ENCODE measurements at regions not wholly inside any gene's neighbourhood (a gene's known extent, or its start where the extent isn't known, plus 50 kb on each side); places are given as distances from the start of the nearest gene placed in this dataset.

DNA sequence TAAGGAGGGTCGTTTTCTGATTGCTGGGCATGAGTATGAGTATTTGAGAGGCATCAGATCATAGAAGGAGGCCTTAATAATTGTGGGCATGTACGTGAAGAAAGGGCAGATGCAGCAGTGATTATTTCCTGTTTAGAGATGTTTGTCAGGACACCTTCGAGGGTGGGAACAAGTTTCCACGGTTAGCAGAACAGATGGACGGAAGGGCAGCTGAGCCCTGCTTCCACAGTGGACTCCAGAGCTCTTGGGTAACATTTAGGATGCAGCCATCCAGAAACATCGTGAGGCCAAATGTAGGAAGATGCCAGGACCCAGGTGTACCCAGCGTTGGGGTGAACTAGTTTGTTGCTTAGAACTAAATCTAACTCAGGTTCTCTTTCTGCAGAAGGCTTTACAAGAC lies 231.3 kb upstream of the FAT1 start:
- TF ChIP-seq, protein P1, sequence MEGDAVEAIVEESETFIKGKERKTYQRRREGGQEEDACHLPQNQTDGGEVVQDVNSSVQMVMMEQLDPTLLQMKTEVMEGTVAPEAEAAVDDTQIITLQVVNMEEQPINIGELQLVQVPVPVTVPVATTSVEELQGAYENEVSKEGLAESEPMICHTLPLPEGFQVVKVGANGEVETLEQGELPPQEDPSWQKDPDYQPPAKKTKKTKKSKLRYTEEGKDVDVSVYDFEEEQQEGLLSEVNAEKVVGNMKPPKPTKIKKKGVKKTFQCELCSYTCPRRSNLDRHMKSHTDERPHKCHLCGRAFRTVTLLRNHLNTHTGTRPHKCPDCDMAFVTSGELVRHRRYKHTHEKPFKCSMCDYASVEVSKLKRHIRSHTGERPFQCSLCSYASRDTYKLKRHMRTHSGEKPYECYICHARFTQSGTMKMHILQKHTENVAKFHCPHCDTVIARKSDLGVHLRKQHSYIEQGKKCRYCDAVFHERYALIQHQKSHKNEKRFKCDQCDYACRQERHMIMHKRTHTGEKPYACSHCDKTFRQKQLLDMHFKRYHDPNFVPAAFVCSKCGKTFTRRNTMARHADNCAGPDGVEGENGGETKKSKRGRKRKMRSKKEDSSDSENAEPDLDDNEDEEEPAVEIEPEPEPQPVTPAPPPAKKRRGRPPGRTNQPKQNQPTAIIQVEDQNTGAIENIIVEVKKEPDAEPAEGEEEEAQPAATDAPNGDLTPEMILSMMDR (IDR thresholded peaks at IDR 0.05; ENCODE audit: insufficient read depth, low read length): no peak
- TF ChIP-seq SPI1 (IDR thresholded peaks at IDR 0.05; ENCODE audit: borderline replicate concordance, low read depth) (no peak), POLR2AphosphoS5 (IDR thresholded peaks at IDR 0.05; ENCODE audit: low read depth) (no peak), GABPA (IDR thresholded peaks at IDR 0.05; ENCODE audit: low read depth) (no peak)
- TF ChIP-seq, protein P2, sequence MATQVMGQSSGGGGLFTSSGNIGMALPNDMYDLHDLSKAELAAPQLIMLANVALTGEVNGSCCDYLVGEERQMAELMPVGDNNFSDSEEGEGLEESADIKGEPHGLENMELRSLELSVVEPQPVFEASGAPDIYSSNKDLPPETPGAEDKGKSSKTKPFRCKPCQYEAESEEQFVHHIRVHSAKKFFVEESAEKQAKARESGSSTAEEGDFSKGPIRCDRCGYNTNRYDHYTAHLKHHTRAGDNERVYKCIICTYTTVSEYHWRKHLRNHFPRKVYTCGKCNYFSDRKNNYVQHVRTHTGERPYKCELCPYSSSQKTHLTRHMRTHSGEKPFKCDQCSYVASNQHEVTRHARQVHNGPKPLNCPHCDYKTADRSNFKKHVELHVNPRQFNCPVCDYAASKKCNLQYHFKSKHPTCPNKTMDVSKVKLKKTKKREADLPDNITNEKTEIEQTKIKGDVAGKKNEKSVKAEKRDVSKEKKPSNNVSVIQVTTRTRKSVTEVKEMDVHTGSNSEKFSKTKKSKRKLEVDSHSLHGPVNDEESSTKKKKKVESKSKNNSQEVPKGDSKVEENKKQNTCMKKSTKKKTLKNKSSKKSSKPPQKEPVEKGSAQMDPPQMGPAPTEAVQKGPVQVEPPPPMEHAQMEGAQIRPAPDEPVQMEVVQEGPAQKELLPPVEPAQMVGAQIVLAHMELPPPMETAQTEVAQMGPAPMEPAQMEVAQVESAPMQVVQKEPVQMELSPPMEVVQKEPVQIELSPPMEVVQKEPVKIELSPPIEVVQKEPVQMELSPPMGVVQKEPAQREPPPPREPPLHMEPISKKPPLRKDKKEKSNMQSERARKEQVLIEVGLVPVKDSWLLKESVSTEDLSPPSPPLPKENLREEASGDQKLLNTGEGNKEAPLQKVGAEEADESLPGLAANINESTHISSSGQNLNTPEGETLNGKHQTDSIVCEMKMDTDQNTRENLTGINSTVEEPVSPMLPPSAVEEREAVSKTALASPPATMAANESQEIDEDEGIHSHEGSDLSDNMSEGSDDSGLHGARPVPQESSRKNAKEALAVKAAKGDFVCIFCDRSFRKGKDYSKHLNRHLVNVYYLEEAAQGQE (IDR thresholded peaks at IDR 0.05; ENCODE audit: insufficient replicate concordance, low read depth): no peak
